Stomach (tissue), 8 donors: ENCODE measurements at regions not wholly inside any gene's neighbourhood (a gene's known extent, or its start where the extent isn't known, plus 50 kb on each side); places are given as distances from the start of the nearest gene placed in this dataset.

Source experiments
- DNase-seq, 2 donors: peaks; one replicate each; pipeline versions ENCODE4 v3.0.0 to v3.0.0-alpha.2; 2013 to 2019
- H3K27ac ChIP-seq, 5 donors: fragments of 200-600 bp in 4 of 5; sonication (generic) in 4 of 5; one replicate each; pipeline ENCODE4 v1.5.1; 2013 to 2019; ENCODE audit warnings: mild to moderate bottlenecking in 1 of 5, moderate library complexity in 1 of 5
- H3K27me3 ChIP-seq, 3 donors: fragments of 200-600 bp; sonication (generic); one replicate each; pipeline ENCODE4 v1.5.1; 2017 to 2019; ENCODE audit warnings: mixed run types in 1 of 3
- H3K36me3 ChIP-seq, 4 donors: fragments of 200-600 bp; sonication (generic); 1 replicate in 3 of 4; 2 replicates in 1 of 4; pipeline ENCODE4 v1.5.1; 2016 to 2019
- H3K4me1 ChIP-seq, 4 donors: fragments of 200-600 bp; sonication (generic); one replicate each; pipeline ENCODE4 v1.5.1; 2016 to 2019
- H3K4me3 ChIP-seq, 4 donors: fragments of 200-600 bp; sonication (generic) in 3 of 4; one replicate each; pipeline ENCODE4 v1.5.1; 2016 to 2019; ENCODE audit warnings: mild to moderate bottlenecking in 1 of 4
- H3K9me3 ChIP-seq, 4 donors: fragments of 200-600 bp; sonication (generic); one replicate each; pipeline ENCODE4 v1.5.1; 2016 to 2019
- CTCF ChIP-seq, 7 experiments: fragments of 450-650 bp in 4 of 7; fragments of 200-600 bp in 3 of 7; sonication (generic) in 3 of 7; IDR thresholded peaks; one replicate each; pipeline ENCODE4 v1.5.1; 2016 to 2019; ENCODE audit warnings: antibody characterized with exemption in 7 of 7, control low read depth in 2 of 7, mild to moderate bottlenecking in 1 of 7
- EP300 ChIP-seq: sonication (generic); formaldehyde crosslinking; IDR thresholded peaks from one replicate; pipeline ENCODE4 v1.6.1; 2017; ENCODE audit warnings: antibody characterized with exemption
- POLR2A ChIP-seq, 4 donors: fragments of 450-650 bp; IDR thresholded peaks; one replicate each; pipeline ENCODE4 v1.6.1; 2016; ENCODE audit warnings: antibody characterized with exemption in 4 of 4, control low read depth in 2 of 4, mild to moderate bottlenecking in 1 of 4, moderate library complexity in 1 of 4
- POLR2AphosphoS5 ChIP-seq, 3 donors: sonication (generic); formaldehyde crosslinking; IDR thresholded peaks; one replicate each; pipeline ENCODE4 v1.6.1; 2016; ENCODE audit warnings: antibody characterized with exemption in 3 of 3
- WGBS, 5 donors: extraction: QIAGEN DNeasy Blood & Tissue Kit in 3 of 5; methylation state at CpG; one replicate each; pipeline versions ENCODE4 v1.1.5 to v1.1.7; 2013 to 2018; 5-methylcytosine and 5-hydroxymethylcytosine counted together
- intact Hi-C: fragments of 100-400 bp; cut with DNase I; formaldehyde crosslinking; loops from one replicate; pipeline ENCODE4 v1.15.1; 2023; ENCODE audit warnings: low total_unique reads
- donor health status: healthy with polysubstance abuse.
- donor health status: Bipolar disorder and iron deficiency.
- donor health status: healthy.

DNA sequence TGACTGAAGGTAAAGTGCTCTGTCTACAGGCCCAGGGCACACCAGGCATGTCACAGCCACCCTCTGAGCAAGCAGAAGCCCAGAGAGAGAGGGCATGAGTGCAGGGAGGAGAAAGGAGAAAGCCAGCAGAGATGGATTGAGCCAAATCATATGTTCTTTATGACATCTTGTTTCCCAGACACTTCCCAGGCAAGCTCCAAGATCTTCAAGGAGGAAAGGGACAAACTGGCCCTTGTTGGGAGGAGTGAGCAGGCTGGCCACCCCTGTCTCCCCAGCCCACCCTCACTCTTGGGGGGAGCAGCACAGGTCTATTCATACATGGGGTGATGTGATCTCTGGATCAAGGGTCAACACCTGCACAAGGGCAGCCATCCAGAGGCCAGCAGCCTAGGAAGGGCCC is 298.8 kb downstream of the UQCRFS1 start:
- Histone ChIP-seq H3K9me3 (no peaks in the 10 kb centered on the region), H3K4me1 (no peaks in the 10 kb centered on the region), H3K27me3 (peaks cover 0 to 9% (median 3%) of the 10 kb centered on the region in 3 donors), H3K4me3 (no peak overlapping the region), H3K36me3 (no peaks in the 10 kb centered on the region), H3K27ac (no peak overlapping the region)
- intact Hi-C loops = no loop called here
- no peak for DNase-seq
- TF ChIP-seq POLR2AphosphoS5 (IDR thresholded peaks at IDR 0.05) (no peak), EP300 (no peak)

DNA sequence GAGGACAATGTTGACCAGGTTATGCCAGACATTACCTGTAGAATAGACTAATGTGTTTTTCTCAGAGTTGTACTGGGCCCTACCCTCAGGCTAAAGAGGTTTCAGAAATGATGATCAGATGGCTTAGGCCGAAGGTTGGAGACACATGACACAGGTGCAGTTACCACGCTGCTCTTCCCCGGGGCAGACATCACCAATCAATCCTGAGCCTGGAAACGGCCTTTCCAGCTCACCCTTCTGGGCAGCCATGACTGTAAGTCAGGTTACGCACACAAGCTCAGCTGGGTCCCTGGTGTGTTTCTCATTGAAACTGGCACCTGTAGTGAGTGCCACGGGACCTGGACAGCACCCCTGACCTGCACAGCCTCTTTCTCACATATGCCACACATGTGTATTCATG is 299.3 kb downstream of the UQCRFS1 start:
- Histone ChIP-seq H3K36me3 (no peaks in the 10 kb centered on the region), H3K4me3 (no peak overlapping the region), H3K4me1 (no peaks in the 10 kb centered on the region), H3K9me3 (no peaks in the 10 kb centered on the region), H3K27ac (no peak overlapping the region), H3K27me3 (peaks cover 0 to 9% (median 3%) of the 10 kb centered on the region in 3 donors)
- intact Hi-C loops = no loop called here
- TF ChIP-seq EP300 (no peak), CTCF (IDR thresholded peaks at IDR 0.05) (no peak), POLR2A (IDR thresholded peaks at IDR 0.05) (no peak), POLR2AphosphoS5 (IDR thresholded peaks at IDR 0.05) (no peak)
- DNase-seq = no peak
- 82 to 100% (median 90%) methylated on average over 3 to 6 of the region's 6 CpGs for WGBS, 5 donors

DNA sequence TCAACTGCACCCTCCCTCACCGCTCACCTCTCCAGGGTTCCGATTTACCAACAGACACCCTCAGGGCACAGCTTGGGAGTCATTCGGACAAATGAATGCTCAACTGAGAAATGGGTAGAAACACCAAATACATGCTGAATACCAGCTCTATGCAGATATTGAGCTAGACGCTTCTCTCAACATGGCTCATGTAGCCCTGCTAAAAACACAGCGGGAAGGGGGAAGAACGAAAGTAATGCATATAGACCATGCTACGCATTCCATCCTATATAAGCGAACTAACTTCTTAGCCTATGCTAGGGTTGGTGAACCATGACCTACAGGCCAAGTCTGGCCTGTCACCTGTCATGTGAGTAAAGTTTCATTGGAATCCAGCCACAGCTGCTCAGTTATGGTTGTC is 304.0 kb downstream of the UQCRFS1 start:
- intact Hi-C loops = no loop called here
- TF ChIP-seq POLR2AphosphoS5 (IDR thresholded peaks at IDR 0.05) = no peak
- no peak for TF ChIP-seq POLR2A (IDR thresholded peaks at IDR 0.05)
- TF ChIP-seq CTCF (IDR thresholded peaks at IDR 0.05) = no peak
- TF ChIP-seq EP300 = no peak
- 78 to 93% (median 91%) methylated on average over 8 of the region's 8 CpGs for WGBS, 5 donors
- Histone ChIP-seq H3K27ac (no peak overlapping the region), H3K36me3 (no peaks in the 10 kb centered on the region), H3K9me3 (no peaks in the 10 kb centered on the region), H3K27me3 (peaks cover 0 to 9% (median 3%) of the 10 kb centered on the region in 3 donors), H3K4me1 (no peaks in the 10 kb centered on the region), H3K4me3 (no peak overlapping the region)
- DNase-seq = no peak

DNA sequence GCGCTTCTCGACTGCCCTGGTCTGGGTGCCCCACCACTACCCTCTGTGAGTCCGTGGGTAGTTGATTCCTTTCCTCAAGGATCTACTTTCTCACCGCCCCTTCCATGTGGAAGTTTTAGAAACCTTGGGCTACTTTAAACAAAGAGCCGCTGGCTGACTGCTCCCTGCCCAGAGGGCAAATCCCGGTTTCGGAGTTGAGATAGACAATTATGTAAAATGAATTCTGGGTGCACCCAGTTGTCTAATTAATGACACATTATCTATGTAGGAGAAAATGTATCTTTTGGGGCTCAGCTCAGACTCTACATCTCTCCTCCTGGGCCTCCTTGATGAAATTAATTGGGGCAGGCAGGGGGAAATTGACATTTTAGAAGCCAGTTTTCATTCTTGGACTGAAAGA is 305.4 kb downstream of the UQCRFS1 start:
- intact Hi-C loops = no loop called here
- TF ChIP-seq POLR2AphosphoS5 (IDR thresholded peaks at IDR 0.05) (no peak), CTCF (IDR thresholded peaks at IDR 0.05) (no peak), POLR2A (IDR thresholded peaks at IDR 0.05) (no peak), EP300 (no peak)
- Histone ChIP-seq H3K9me3 (no peaks in the 10 kb centered on the region), H3K36me3 (no peaks in the 10 kb centered on the region), H3K27ac (no peak overlapping the region), H3K4me1 (no peaks in the 10 kb centered on the region), H3K4me3 (no peak overlapping the region), H3K27me3 (peaks cover 0 to 9% (median 3%) of the 10 kb centered on the region in 3 donors)
- no peak for DNase-seq
- 50 to 83% (median 72%) methylated on average over 7 of the region's 7 CpGs for WGBS, 5 donors

DNA sequence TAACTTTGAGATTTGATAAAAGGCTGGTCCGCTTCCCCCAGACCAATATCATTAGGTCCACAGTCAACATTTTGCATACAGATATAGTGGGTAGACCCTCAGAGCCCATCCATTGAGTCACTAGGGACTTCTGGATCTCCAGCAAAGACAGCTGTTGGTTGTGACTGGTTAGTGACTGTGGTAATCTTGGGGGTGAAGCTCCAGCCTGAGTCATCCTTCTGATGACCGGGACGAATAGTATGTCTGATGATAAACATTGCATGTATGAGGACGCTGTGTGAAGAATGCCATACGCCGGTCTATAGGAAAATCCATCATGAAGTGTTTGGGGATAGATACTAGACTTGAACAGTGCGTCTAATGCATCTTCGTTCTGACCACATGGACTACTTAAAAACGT is 307.0 kb downstream of the UQCRFS1 start:
- H3K27me3 ChIP-seq = no peaks in the 10 kb centered on the region
- no peak for DNase-seq
- no peaks in the 10 kb centered on the region for H3K9me3 ChIP-seq
- intact Hi-C loops = no loop called here
- no peak overlapping the region for H3K27ac ChIP-seq
- no peaks in the 10 kb centered on the region for H3K36me3 ChIP-seq
- no peaks in the 10 kb centered on the region for H3K4me1 ChIP-seq
- H3K4me3 ChIP-seq = no peak overlapping the region
- WGBS, 5 donors = 74 to 89% (median 80%) methylated on average over 9 of the region's 9 CpGs
- TF ChIP-seq CTCF (IDR thresholded peaks at IDR 0.05) (no peak), POLR2AphosphoS5 (IDR thresholded peaks at IDR 0.05) (no peak), EP300 (no peak), POLR2A (IDR thresholded peaks at IDR 0.05) (no peak)
